ENCODE measurements at regions not wholly inside any gene's neighbourhood (a gene's known extent, or its start where the extent isn't known, plus 50 kb on each side); places are given as distances from the start of the nearest gene placed in this dataset.

GRCh38 chr5:116834796-116835515 is 260.3 kb upstream of the SEMA6A start:
- DNase-seq (ENCODE audit: low spot score) (no peak), ATAC-seq (no peak)
- intact Hi-C loops (cut with DNase I) = no loop called here

GRCh38 chr5:116830079-116830478 is 255.5 kb upstream of the SEMA6A start:
- intact Hi-C loops (cut with DNase I) = no loop called here
- no peak for ATAC-seq
- no peak for DNase-seq (ENCODE audit: low spot score)

- intact Hi-C loops (cut with DNase I) = no loop called here
Measured at GRCh38 chr5:116827078-116827477, 252.5 kb upstream of the SEMA6A start.

GRCh38 chr5:116825486-116825885 is 250.9 kb upstream of the SEMA6A start:
- intact Hi-C loops (cut with DNase I) = no loop called here
- ATAC-seq (no peak), DNase-seq (ENCODE audit: low spot score) (no peak)

More at GRCh38 chr5:116827078-116827477, 252.5 kb upstream of the SEMA6A start:
- ATAC-seq (no peak), DNase-seq (ENCODE audit: low spot score) (no peak)

- intact Hi-C loops (cut with DNase I) = no loop called here
- ATAC-seq = no peak
- DNase-seq (ENCODE audit: low spot score) = no peak
Measured at GRCh38 chr5:116824751-116825438, 250.3 kb upstream of the SEMA6A start.

GRCh38 chr5:116814626-116815385 is 240.2 kb upstream of the SEMA6A start:
- intact Hi-C loops (cut with DNase I) = no loop called here
- no peak for ATAC-seq
- DNase-seq (ENCODE audit: low spot score) = no peak

- DNase-seq (ENCODE audit: low spot score) (no peak), ATAC-seq (no peak)
- intact Hi-C loops (cut with DNase I) = no loop called here
Measured at GRCh38 chr5:116813906-116814305, 239.3 kb upstream of the SEMA6A start.

- ATAC-seq = no peak
- intact Hi-C loops (cut with DNase I) = no loop called here
Measured at GRCh38 chr5:116813356-116813755, 238.7 kb upstream of the SEMA6A start.

GRCh38 chr5:116810951-116811350 is 236.3 kb upstream of the SEMA6A start:
- intact Hi-C loops (cut with DNase I) = no loop called here
- DNase-seq (ENCODE audit: low spot score) (no peak), ATAC-seq (no peak)

More at GRCh38 chr5:116813356-116813755, 238.7 kb upstream of the SEMA6A start:
- no peak for DNase-seq (ENCODE audit: low spot score)

GRCh38 chr5:116806836-116807235 is 232.2 kb upstream of the SEMA6A start:
- ATAC-seq (no peak), DNase-seq (ENCODE audit: low spot score) (no peak)
- intact Hi-C loops (cut with DNase I) = no loop called here

GRCh38 chr5:116799401-116799800 is 224.8 kb upstream of the SEMA6A start:
- intact Hi-C loops (cut with DNase I) = no loop called here
- no peak for ATAC-seq
- DNase-seq (ENCODE audit: low spot score) = no peak

- intact Hi-C loops (cut with DNase I) = no loop called here
- ATAC-seq (no peak), DNase-seq (ENCODE audit: low spot score) (no peak)
Measured at GRCh38 chr5:116795189-116795588, 220.6 kb upstream of the SEMA6A start.

- intact Hi-C loops (cut with DNase I) = no loop called here
- DNase-seq (ENCODE audit: low spot score) (no peak), ATAC-seq (no peak)
Measured at GRCh38 chr5:116789522-116789921, 214.9 kb upstream of the SEMA6A start.

- DNase-seq (ENCODE audit: low spot score) (no peak), ATAC-seq (peak; percentile 28)
- intact Hi-C loops (cut with DNase I) = no loop called here
Measured at GRCh38 chr5:116788851-116789403, 214.3 kb upstream of the SEMA6A start.

- ATAC-seq = no peak
- intact Hi-C loops (cut with DNase I) = no loop called here
- DNase-seq (ENCODE audit: low spot score) = no peak
Measured at GRCh38 chr5:116787570-116787969, 212.9 kb upstream of the SEMA6A start.

GRCh38 chr5:116785106-116785505 is 210.5 kb upstream of the SEMA6A start:
- ATAC-seq = peak; percentile 49
- DNase-seq (ENCODE audit: low spot score) = no peak
- intact Hi-C loops (cut with DNase I) = no loop called here

GRCh38 chr5:116779846-116780245 is 205.2 kb upstream of the SEMA6A start:
- intact Hi-C loops (cut with DNase I) = no loop called here
- DNase-seq (ENCODE audit: low spot score) = no peak
- ATAC-seq = no peak

- DNase-seq (ENCODE audit: low spot score) (no peak), ATAC-seq (no peak)
- intact Hi-C loops (cut with DNase I) = no loop called here
Measured at GRCh38 chr5:116778651-116779280, 204.1 kb upstream of the SEMA6A start.

GRCh38 chr5:116778032-116778431 is 203.4 kb upstream of the SEMA6A start:
- intact Hi-C loops (cut with DNase I) = no loop called here
- DNase-seq (ENCODE audit: low spot score) (no peak), ATAC-seq (peak; percentile 39)

All from sciatic nerve (tissue), 2 donors.